ENCODE measurements at regions not wholly inside any gene's neighbourhood (a gene's known extent, or its start where the extent isn't known, plus 50 kb on each side); places are given as distances from the start of the nearest gene placed in this dataset.

DNA sequence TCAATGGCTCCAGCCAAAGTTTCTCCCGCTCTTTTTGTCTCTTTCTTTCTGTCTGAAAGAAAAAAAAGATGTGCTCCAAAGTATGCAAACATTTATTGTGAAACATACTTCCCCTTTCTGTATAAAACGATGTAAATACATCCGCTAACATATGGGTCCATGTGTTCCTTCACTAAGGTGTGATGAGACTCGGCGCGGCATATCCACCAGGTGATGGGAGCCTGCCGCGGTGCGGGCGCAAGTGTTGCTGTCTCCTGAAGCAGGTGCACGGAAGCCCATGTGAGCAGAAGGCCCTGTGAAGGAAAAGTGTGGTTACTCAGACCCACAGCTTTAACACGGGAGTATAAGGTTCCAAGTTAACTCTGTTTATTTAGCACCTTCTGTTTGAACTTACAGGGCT, 466.6 kb upstream of the C1orf87 start:
- Histone ChIP-seq H3K9me3 (no peaks in the 10 kb centered on the region), H3K27me3 (no peaks in the 10 kb centered on the region), H3K4me3 (no peak overlapping the region), H3K36me3 (no peaks in the 10 kb centered on the region), H3K4me1 (peaks cover 4% of the 10 kb centered on the region), H3K27ac (no peak overlapping the region)
- ATAC-seq = no peak
- TF ChIP-seq, protein P1, sequence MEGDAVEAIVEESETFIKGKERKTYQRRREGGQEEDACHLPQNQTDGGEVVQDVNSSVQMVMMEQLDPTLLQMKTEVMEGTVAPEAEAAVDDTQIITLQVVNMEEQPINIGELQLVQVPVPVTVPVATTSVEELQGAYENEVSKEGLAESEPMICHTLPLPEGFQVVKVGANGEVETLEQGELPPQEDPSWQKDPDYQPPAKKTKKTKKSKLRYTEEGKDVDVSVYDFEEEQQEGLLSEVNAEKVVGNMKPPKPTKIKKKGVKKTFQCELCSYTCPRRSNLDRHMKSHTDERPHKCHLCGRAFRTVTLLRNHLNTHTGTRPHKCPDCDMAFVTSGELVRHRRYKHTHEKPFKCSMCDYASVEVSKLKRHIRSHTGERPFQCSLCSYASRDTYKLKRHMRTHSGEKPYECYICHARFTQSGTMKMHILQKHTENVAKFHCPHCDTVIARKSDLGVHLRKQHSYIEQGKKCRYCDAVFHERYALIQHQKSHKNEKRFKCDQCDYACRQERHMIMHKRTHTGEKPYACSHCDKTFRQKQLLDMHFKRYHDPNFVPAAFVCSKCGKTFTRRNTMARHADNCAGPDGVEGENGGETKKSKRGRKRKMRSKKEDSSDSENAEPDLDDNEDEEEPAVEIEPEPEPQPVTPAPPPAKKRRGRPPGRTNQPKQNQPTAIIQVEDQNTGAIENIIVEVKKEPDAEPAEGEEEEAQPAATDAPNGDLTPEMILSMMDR (IDR thresholded peaks at IDR 0.05) = no peak
- intact Hi-C loops (cut with DNase I) = no loop called here
- no peak for DNase-seq

DNA sequence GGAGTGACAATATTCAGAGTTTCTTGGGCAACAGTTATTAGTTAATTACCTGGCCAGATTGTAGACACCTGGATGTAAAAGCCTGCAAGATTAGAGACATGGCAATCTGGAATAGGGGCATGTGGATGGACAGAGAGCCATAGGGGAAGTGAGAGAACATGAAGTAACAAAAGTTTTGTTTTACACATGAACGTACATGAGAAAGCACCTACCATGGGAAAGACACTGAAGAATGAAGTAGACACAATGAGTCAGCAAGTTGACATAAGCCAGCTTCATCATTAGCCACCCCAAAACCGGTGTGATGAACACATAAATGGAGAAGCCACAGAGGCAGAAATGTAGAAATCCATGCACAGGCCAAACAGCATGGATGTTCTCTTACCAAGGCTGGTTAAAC, 462.1 kb upstream of the C1orf87 start:
- H3K27ac ChIP-seq = no peak overlapping the region
- H3K36me3 ChIP-seq = no peaks in the 10 kb centered on the region
- H3K27me3 ChIP-seq = no peaks in the 10 kb centered on the region
- intact Hi-C loops (cut with DNase I) = no loop called here
- H3K4me3 ChIP-seq = no peak overlapping the region
- H3K9me3 ChIP-seq = no peaks in the 10 kb centered on the region
- DNase-seq = no peak
- H3K4me1 ChIP-seq = no peaks in the 10 kb centered on the region
- TF ChIP-seq, protein P1 (IDR thresholded peaks at IDR 0.05) = no peak
- no peak for ATAC-seq

DNA sequence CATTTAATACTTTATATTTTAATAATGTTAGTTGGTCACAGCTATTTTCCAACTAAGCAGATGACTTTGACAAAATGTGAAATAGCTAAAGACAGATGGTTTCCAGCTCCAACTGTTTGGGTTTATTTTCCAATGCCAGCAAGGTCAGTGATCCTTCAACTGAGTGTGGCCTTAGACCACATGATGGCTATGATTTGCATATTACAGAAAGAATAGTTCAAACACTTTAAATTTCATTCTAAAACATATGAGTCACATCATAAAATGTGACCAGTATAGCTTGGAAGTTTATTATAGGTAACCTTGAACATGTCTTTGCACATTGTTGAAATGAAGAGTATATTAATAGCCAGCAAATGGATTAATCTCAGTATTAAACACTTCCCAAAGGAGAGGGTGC, 454.0 kb upstream of the C1orf87 start:
- intact Hi-C loops (cut with DNase I) = no loop called here
- Histone ChIP-seq H3K36me3 (no peaks in the 10 kb centered on the region), H3K4me3 (no peak overlapping the region), H3K9me3 (no peaks in the 10 kb centered on the region), H3K4me1 (no peaks in the 10 kb centered on the region), H3K27ac (no peak overlapping the region), H3K27me3 (no peaks in the 10 kb centered on the region)
- no peak for DNase-seq
- TF ChIP-seq, protein P1 (IDR thresholded peaks at IDR 0.05) = no peak
- no peak for ATAC-seq

DNA sequence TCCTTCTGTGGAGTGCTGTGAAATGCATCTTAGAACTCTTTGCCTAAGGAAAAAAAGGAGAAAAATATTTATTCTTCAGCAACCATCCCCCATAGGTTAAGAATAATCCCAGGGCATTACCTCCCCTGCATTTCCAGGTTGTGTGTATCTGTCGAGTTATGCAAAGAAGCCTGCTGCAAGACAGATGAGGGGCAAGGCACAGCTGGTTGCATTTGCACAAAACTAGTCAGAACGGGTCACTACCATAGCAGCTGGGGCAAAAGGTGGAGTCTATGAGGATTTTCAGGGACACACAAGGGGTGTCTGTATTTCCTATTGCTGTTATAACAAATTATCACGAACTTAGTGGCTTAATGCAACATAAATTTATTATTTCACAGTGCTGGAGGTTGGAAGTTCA, 443.4 kb upstream of the C1orf87 start:
- H3K27ac ChIP-seq = no peak overlapping the region
- H3K36me3 ChIP-seq = no peaks in the 10 kb centered on the region
- ATAC-seq (no peak), DNase-seq (no peak)
- H3K4me3 ChIP-seq = no peak overlapping the region
- TF ChIP-seq, protein P1 (IDR thresholded peaks at IDR 0.05) = no peak
- H3K27me3 ChIP-seq = no peaks in the 10 kb centered on the region
- intact Hi-C loops (cut with DNase I) = no loop called here
- no peaks in the 10 kb centered on the region for H3K9me3 ChIP-seq
- no peaks in the 10 kb centered on the region for H3K4me1 ChIP-seq

DNA sequence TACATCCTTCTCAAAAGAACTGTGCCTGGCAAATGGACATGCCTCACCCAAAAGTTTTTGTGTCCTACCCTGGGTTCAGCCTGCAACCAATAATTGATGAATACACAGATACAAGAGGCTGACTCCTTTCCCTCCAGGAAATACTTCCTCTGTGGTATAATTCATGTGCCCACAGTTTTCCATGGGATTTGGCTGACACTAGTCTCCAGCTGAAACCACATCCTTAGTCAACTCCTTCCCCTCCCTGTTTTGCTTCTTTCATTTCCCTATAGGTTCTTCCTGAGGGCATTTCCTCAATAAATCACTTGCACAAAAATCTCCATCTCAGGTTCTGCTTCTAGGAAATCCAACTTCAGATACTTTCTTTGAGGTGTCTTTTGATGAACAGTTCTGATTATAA, 436.6 kb upstream of the C1orf87 start:
- H3K27me3 ChIP-seq = no peaks in the 10 kb centered on the region
- H3K36me3 ChIP-seq = no peaks in the 10 kb centered on the region
- no peaks in the 10 kb centered on the region for H3K9me3 ChIP-seq
- no peaks in the 10 kb centered on the region for H3K4me1 ChIP-seq
- ATAC-seq (no peak), DNase-seq (no peak)
- no peak overlapping the region for H3K4me3 ChIP-seq
- TF ChIP-seq, protein P1 (IDR thresholded peaks at IDR 0.05) = no peak
- no peak overlapping the region for H3K27ac ChIP-seq
- intact Hi-C loops (cut with DNase I) = no loop called here

DNA sequence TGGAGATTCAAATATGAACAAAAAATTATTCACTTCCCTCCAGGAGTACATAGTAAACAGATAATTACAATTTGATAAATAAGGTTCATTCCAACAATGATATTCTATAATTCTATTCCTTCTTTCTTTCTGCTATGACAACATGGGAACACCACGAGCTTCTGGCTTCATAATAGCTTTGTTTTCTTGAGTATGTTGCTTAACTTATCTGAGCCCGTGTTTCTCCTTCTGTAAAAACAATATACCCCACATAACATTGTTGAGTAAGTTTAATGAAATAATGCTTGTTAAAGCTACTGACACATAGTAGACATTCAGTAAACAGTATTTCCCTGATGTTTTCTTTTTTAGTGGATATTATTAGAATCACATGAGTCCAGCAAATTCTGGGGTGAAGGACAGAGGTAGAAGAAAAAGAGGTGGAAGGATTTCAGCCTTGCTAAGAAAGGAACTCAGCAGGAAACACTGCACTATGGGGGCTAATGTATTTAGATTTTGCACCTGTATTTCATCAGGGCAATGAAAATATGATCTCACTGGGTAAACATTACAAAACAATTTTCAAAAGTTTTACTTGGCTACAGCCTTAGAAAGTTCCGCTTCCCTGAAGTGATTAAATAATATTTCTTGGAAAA, 430.8 kb upstream of the C1orf87 start:
- H3K36me3 ChIP-seq = no peaks in the 10 kb centered on the region
- intact Hi-C loops (cut with DNase I) = no loop called here
- DNase-seq (no peak), ATAC-seq (peak; percentile 36)
- no peaks in the 10 kb centered on the region for H3K27me3 ChIP-seq
- H3K27ac ChIP-seq = no peak overlapping the region
- no peaks in the 10 kb centered on the region for H3K4me1 ChIP-seq
- TF ChIP-seq, protein P1 (IDR thresholded peaks at IDR 0.05) = no peak
- H3K4me3 ChIP-seq = no peak overlapping the region
- H3K9me3 ChIP-seq = no peaks in the 10 kb centered on the region
